ENCODE measurements at regions not wholly inside any gene's neighbourhood (a gene's known extent, or its start where the extent isn't known, plus 50 kb on each side); places are given as distances from the start of the nearest gene placed in this dataset.

GRCh38 chr4:7132249-7132648, 60.1 kb upstream of the SORCS2 start:
- TF ChIP-seq HOXA7 (CRISPR knock-in tag; IDR thresholded peaks at IDR 0.05) (no peak), EHMT2 (IDR thresholded peaks at IDR 0.05; ENCODE audit: low read depth) (no peak), SREBF2 (IDR thresholded peaks at IDR 0.05) (no peak), SMC3 (IDR thresholded peaks at IDR 0.05) (no peak), RFX5 (IDR thresholded peaks at IDR 0.05) (no peak), PBX3 (IDR thresholded peaks at IDR 0.05) (no peak), EHF (CRISPR knock-in tag; IDR thresholded peaks at IDR 0.05) (no peak), ZSCAN20 (CRISPR knock-in tag; IDR thresholded peaks at IDR 0.05) (no peak), GATA3 (IDR thresholded peaks at IDR 0.05; ENCODE audit: borderline replicate concordance) (no peak), FOXS1 (CRISPR knock-in tag; IDR thresholded peaks at IDR 0.05) (no peak)
- TF ChIP-seq, protein P1, sequence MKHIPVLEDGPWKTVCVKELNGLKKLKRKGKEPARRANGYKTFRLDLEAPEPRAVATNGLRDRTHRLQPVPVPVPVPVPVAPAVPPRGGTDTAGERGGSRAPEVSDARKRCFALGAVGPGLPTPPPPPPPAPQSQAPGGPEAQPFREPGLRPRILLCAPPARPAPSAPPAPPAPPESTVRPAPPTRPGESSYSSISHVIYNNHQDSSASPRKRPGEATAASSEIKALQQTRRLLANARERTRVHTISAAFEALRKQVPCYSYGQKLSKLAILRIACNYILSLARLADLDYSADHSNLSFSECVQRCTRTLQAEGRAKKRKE (CRISPR knock-in tag; IDR thresholded peaks at IDR 0.05; ENCODE audit: low read depth) = no peak
- TF ChIP-seq, protein P2, sequence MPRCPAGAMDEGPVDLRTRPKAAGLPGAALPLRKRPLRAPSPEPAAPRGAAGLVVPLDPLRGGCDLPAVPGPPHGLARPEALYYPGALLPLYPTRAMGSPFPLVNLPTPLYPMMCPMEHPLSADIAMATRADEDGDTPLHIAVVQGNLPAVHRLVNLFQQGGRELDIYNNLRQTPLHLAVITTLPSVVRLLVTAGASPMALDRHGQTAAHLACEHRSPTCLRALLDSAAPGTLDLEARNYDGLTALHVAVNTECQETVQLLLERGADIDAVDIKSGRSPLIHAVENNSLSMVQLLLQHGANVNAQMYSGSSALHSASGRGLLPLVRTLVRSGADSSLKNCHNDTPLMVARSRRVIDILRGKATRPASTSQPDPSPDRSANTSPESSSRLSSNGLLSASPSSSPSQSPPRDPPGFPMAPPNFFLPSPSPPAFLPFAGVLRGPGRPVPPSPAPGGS (IDR thresholded peaks at IDR 0.05) = no peak
- no peak overlapping the region for H3K27ac ChIP-seq
- CTCF ChIA-PET = interaction anchor here (0.6 kb wide), 1 partner anchor 20 kb away, joined by 3 read pairs; no protein-coding TSS in a partner anchor
- no peak overlapping the region for H3K4me2 ChIP-seq
- FAIRE-seq = no peak
- H3K4me1 ChIP-seq = no peaks in the 10 kb centered on the region
- ATAC-seq = no peak
- 83% methylated on average over 4 of the region's 11 CpGs for WGBS (ENCODE audit: missing lambda C conversion rate)
- H3K4me3 ChIP-seq = no peak overlapping the region
- H3K9me3 ChIP-seq = no peaks in the 10 kb centered on the region; the same call in 2 of the 3 replicates
- no peak for DNase-seq (ENCODE audit: low read depth in 1 of 2, low spot score in 1 of 2)
- POLR2A ChIA-PET = no interaction called here

DNA sequence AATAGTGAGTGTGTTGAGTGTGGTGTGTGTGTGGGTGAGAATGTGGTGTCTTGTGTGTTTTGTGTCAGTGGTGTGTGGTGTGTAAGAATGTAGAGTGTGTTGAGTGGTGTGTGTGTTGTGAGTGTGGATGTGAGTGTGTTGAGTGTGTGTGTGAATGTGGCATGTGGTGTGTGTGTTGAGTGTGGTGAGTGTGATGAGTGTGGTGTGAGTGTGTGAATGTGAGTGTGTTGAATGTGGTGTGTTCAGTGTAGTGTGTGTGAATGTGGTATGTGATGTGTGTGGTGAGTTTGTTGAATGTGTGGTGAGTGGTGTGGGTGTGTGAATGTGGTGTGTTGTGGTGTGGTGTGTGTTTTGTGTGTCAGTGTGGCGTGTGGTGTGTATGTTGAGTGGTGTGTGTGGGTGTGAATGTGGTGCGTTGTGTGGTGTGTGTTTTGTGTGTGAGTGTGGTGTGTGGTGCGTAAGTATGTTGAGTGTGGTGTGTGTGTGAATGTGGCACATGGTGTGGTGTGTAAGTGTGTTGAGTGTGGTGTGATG, 60.8 kb upstream of the SORCS2 start:
- FAIRE-seq (no peak), DNase-seq (ENCODE audit: low read depth in 1 of 2, low spot score in 1 of 2) (no peak), ATAC-seq (no peak)
- no peak overlapping the region for H3K27ac ChIP-seq
- TF ChIP-seq RAD21 (conservative IDR thresholded peaks at IDR 0.05 in 1 of 2, IDR thresholded peaks at IDR 0.05 in 1 of 2) = no peak
- TF ChIP-seq ESRRA (IDR thresholded peaks at IDR 0.05; ENCODE audit: borderline replicate concordance, low read length) = no peak
- TF ChIP-seq HEYL (CRISPR knock-in tag; IDR thresholded peaks at IDR 0.05) = no peak
- no peak for TF ChIP-seq POLR2A (IDR thresholded peaks at IDR 0.05; ENCODE audit: low read length)
- no peak for TF ChIP-seq HOXA7 (CRISPR knock-in tag; IDR thresholded peaks at IDR 0.05)
- no peak for TF ChIP-seq CHD4 (IDR thresholded peaks at IDR 0.05; ENCODE audit: borderline replicate concordance)
- 54% methylated on average over 3 of the region's 3 CpGs for WGBS (ENCODE audit: missing lambda C conversion rate)
- no peak overlapping the region for H3K4me3 ChIP-seq
- H3K4me1 ChIP-seq = no peaks in the 10 kb centered on the region
- no peaks in the 10 kb centered on the region; the same call in 2 of the 3 replicates for H3K9me3 ChIP-seq
- H3K4me2 ChIP-seq = no peak overlapping the region
- ChIA-PET POLR2A (no interaction called here), CTCF (no interaction called here)

DNA sequence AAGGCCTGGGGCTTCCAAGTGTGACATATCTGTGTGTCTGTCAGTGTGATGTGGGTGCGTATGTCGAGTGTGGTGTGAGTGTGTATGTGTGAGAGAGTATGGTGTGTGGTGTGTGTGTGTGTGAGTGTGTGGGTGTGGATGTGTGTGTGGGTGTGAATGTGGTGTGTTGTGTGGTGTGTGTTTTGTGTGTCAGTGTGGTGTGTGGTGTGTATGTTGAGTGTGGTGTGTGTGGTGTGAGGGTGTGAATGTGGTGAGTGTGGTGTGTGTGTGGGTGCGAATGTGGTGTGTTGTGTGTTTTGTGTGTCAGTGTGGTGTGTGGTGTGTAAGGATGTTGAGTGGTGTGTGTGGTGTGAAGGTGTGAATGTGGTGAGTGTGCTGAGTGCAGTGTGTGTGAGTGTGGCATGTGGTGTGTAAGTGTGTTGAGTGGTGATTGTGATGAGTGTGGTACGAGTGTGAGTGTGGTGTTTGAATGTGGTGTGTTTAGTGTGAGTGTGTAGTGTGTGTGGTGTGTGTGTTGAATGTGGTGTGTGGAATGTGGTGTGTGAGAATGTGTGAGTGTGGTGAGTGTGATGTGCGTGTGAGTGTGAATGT, 61.6 kb upstream of the SORCS2 start:
- 61% methylated on average over 3 of the region's 5 CpGs for WGBS (ENCODE audit: missing lambda C conversion rate)
- H3K9me3 ChIP-seq = no peaks in the 10 kb centered on the region; the same call in 2 of the 3 replicates
- no peak overlapping the region for H3K4me3 ChIP-seq
- no peak for ATAC-seq
- TF ChIP-seq NPAS2 (CRISPR knock-in tag; IDR thresholded peaks at IDR 0.05; ENCODE audit: borderline replicate concordance) (no peak), CBX8 (IDR thresholded peaks at IDR 0.05) (no peak), RAD21 (conservative IDR thresholded peaks at IDR 0.05 in 1 of 2, IDR thresholded peaks at IDR 0.05 in 1 of 2) (no peak), FOSL2 (IDR thresholded peaks at IDR 0.05) (no peak), FOSL2 (CRISPR knock-in tag; IDR thresholded peaks at IDR 0.05) (no peak), POLR2AphosphoS2 (conservative IDR thresholded peaks at IDR 0.05; ENCODE audit: low read length) (no peak), GATA3 (IDR thresholded peaks at IDR 0.05; ENCODE audit: borderline replicate concordance) (no peak), JUNB (IDR thresholded peaks at IDR 0.05) (no peak), ZFP36 (IDR thresholded peaks at IDR 0.05; ENCODE audit: borderline replicate concordance, partially characterized antibody) (no peak), NR3C1 (IDR thresholded peaks at IDR 0.05) (no peak), HEYL (CRISPR knock-in tag; IDR thresholded peaks at IDR 0.05) (no peak), CBX2 (IDR thresholded peaks at IDR 0.05; ENCODE audit: borderline replicate concordance, low read depth) (no peak), ZC3H11A (IDR thresholded peaks at IDR 0.05) (no peak), EHF (CRISPR knock-in tag; IDR thresholded peaks at IDR 0.05) (no peak), BHLHE40 (IDR thresholded peaks at IDR 0.05; ENCODE audit: low read depth, low read length) (no peak), KDM5A (IDR thresholded peaks at IDR 0.05) (no peak), MAX (IDR thresholded peaks at IDR 0.05) (no peak)
- TF ChIP-seq, protein P1 (CRISPR knock-in tag; IDR thresholded peaks at IDR 0.05; ENCODE audit: low read depth) = no peak
- TF ChIP-seq, protein P3, sequence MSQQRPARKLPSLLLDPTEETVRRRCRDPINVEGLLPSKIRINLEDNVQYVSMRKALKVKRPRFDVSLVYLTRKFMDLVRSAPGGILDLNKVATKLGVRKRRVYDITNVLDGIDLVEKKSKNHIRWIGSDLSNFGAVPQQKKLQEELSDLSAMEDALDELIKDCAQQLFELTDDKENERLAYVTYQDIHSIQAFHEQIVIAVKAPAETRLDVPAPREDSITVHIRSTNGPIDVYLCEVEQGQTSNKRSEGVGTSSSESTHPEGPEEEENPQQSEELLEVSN (IDR thresholded peaks at IDR 0.05; ENCODE audit: borderline replicate concordance, low read depth) = no peak
- TF ChIP-seq, protein P4, sequence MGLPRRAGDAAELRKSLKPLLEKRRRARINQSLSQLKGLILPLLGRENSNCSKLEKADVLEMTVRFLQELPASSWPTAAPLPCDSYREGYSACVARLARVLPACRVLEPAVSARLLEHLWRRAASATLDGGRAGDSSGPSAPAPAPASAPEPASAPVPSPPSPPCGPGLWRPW (IDR thresholded peaks at IDR 0.05) = no peak
- H3K27ac ChIP-seq = no peak overlapping the region
- CTCF ChIA-PET = no interaction called here
- no peaks in the 10 kb centered on the region for H3K4me1 ChIP-seq
- POLR2A ChIA-PET = no interaction called here
- DNase-seq (ENCODE audit: low read depth in 1 of 2, low spot score in 1 of 2) = no peak
- no peak for FAIRE-seq
- H3K4me2 ChIP-seq = no peak overlapping the region

All from A549 (cell line).